HEK293T (cell line): ENCODE measurements at regions not wholly inside any gene's neighbourhood (a gene's known extent, or its start where the extent isn't known, plus 50 kb on each side); places are given as distances from the start of the nearest gene placed in this dataset.

Experiments
- ELF4 ChIP-seq: fragments of 450-650 bp; IDR thresholded peaks from 2 replicates; pipeline ENCODE4 v1.6.1; 2017; ENCODE audit warnings: antibody characterized with exemption
- FOXK2 ChIP-seq: fragments of 450-650 bp; IDR thresholded peaks from 2 replicates; pipeline ENCODE4 v1.6.1; 2016; ENCODE audit warnings: mild to moderate bottlenecking
- L3MBTL2 ChIP-seq: fragments of 450-650 bp; conservative IDR thresholded peaks from 2 replicates; pipeline ENCODE4 v1.6.1; 2016; ENCODE audit warnings: mild to moderate bottlenecking
- SP1 ChIP-seq: fragments of 450-650 bp; IDR thresholded peaks from 2 replicates; pipeline ENCODE4 v1.6.1; 2017
- TARDBP ChIP-seq: fragments of 450-650 bp; IDR thresholded peaks from 2 replicates; pipeline ENCODE4 v1.6.1; 2016

DNA sequence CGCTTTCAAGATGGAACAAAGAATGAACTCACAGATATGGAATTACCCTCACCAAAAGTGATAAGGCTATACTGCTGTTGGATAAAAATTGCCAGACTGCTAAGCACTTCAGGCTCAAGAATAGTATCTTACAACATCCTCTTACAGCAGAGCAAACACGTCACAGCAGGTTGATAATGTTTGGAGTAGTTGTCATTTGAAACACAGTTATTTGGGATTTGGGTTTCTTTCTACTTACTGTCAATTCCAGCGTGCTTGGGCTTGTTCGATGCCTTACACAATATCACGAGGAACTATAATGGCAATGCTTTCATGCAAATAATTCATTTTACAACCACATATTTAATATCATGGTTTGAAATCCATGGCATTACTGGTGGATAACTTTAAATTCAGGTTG lies 1223.7 kb upstream of the AGA start:
- TF ChIP-seq SP1 (no peak), ELF4 (no peak), TARDBP (no peak), FOXK2 (no peak), L3MBTL2 (no peak)
